ENCODE measurements at regions not wholly inside any gene's neighbourhood (a gene's known extent, or its start where the extent isn't known, plus 50 kb on each side); places are given as distances from the start of the nearest gene placed in this dataset.
"Not testable (repeated sequence)": the region's sequence is repeated elsewhere in the genome, so short reads cannot be mapped to it uniquely, and the experiment has no call there.

- DNase-seq (ENCODE audit: low read depth, low spot score), result peak; percentile 93
Measured at GRCh38 chr2:65576861-65577601, 144.6 kb upstream of the SPRED2 start.

- DNase-seq (ENCODE audit: low read depth, low spot score), result no peak
Measured at GRCh38 chr2:65576278-65576677, 143.9 kb upstream of the SPRED2 start.

GRCh38 chr2:65574993-65575392 lies 142.6 kb upstream of the SPRED2 start:
- DNase-seq (ENCODE audit: low read depth, low spot score), result no peak

DNA sequence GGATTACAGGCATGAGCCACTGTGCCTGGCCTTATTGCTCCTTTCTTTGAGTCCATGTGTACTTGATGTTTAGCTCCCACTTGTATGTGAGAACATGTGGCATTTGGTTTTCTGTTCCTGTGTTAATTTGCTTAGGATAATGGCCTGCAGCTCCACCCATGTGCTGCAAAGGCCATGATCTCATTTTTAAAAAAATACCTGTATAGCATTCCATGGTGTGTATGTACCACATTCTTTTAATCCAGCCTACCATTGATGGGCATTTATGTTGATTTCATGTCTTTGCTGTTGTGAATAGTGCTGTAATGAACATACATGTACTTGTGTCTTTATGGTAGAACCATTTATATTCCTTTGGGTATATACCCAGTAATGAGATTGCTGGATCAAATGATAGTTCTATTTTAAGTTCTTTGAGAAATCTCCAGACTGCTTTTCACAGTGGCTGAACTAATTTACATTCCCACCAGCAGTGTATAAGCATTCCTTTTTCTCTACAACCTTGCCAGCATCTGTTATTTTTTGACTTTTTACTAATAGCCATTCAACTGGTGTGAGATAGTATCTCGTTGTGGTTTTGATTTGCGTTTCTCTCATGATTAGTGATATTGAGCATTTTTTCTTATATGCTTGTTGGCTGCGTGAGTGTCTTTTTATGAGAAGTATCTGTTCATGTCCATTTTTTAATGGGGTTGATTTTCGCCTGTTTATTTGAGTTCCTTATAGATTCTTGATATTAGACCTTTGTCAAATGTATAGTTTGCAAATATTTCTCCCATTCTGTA lies 136.4 kb upstream of the SPRED2 start:
- not testable (repeated sequence) for DNase-seq (ENCODE audit: low read depth, low spot score)

- peak; percentile 43 for DNase-seq (ENCODE audit: low read depth, low spot score)
Measured at GRCh38 chr2:65566617-65567016, 134.2 kb upstream of the SPRED2 start.

DNA sequence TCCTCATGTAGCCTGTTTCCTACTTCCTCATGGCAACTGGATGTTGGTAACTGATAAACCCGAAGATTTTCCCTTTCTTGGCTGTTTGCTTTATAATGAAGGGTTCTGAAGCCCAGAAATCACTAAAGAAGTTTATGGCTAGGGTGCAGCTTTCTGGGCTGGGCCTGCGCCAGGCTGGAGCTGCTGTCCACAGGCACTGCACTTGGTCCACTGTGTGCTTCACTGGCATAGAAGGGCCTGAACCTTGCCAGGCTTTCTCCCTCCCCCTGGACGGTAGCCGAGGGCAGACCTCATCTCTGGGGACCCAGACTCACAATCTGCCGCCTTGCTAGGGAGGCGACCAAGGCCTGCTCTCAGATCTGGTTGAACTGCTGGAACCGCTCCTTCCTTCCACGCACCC lies 133.3 kb upstream of the SPRED2 start:
- DNase-seq (ENCODE audit: low read depth, low spot score), result no peak

- no peak for DNase-seq (ENCODE audit: low read depth, low spot score)
Measured at GRCh38 chr2:65564299-65564698, 131.9 kb upstream of the SPRED2 start.

DNA sequence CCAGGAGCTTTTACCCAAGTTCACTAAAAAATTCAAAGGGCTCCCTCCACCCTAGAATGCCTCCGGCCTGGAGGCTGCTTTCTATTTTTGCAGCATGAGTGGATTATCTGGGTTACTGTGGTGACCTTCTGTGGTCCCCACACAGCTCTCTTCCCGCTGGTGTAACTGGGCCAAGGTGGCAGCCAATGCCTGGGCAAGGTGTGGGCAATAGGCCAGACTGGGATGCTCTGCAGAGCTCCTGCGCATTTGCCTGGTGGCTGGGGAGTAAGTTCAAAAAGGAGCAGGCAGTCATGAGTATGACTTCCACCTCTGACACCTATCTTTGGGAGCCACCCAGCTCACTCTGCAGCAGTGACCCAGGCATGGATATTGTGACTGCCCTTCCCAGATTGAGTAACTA lies 130.5 kb upstream of the SPRED2 start:
- DNase-seq (ENCODE audit: low read depth, low spot score), result no peak

- no peak for DNase-seq (ENCODE audit: low read depth, low spot score)
Measured at GRCh38 chr2:65558743-65559142, 126.3 kb upstream of the SPRED2 start.

- DNase-seq (ENCODE audit: low read depth, low spot score), result no peak
Measured at GRCh38 chr2:65557616-65558573, 125.5 kb upstream of the SPRED2 start.

- no peak for DNase-seq (ENCODE audit: low read depth, low spot score)
Measured at GRCh38 chr2:65554765-65555591, 122.6 kb upstream of the SPRED2 start.

DNA sequence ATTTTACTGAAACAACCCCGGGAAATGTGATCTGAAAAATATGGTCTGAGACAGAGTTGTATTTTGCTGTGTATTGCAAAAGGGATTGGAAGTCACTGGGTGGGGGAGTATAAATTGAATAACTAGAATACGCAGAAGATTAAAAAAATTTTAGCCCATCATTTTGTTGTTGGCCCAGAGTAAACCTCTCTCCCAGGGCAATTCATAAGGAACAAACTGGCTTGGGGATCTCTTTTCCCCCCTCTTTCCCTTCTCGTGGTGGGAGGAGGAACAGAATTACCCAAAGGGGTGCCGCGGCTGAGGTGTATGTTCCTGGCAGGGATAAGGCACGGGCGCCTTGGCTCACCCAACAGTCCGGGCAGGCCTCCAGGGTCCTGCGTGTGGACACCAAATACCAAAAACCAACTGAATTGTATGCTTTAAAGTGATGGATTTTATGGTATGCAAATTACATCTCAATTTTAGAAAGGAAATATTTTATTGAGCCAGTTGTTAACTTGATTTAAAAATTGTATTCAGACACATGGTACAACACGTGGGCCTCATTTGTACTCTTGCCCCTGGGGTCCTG lies 121.2 kb upstream of the SPRED2 start:
- DNase-seq (ENCODE audit: low read depth, low spot score), result peak; percentile 55

GRCh38 chr2:65551528-65551927 lies 119.1 kb upstream of the SPRED2 start:
- DNase-seq (ENCODE audit: low read depth, low spot score), result no peak

DNA sequence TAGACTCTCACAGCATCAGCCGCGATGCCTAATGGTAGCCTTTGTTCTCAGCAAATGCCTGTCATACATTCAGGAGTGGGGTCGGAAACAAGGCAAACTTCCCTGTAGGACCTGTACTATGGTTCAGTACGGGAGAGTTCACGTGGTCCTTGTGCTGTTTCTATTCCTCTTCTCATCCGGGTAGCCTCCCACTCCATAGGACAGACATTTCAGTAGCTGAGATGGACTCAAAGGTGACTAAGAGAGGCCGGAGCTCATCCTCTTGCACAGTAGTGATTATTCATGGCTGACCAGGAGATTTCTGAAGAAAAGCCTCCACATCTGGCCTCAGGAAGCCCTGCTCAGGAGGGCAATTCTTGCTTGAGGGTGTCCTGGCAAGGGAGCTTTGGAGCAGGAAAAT lies 117.8 kb upstream of the SPRED2 start:
- DNase-seq (ENCODE audit: low read depth, low spot score), result no peak

GRCh38 chr2:65549631-65550030 lies 117.2 kb upstream of the SPRED2 start:
- no peak for DNase-seq (ENCODE audit: low read depth, low spot score)

GRCh38 chr2:65549257-65549627 lies 116.8 kb upstream of the SPRED2 start:
- DNase-seq (ENCODE audit: low read depth, low spot score), result no peak

DNA sequence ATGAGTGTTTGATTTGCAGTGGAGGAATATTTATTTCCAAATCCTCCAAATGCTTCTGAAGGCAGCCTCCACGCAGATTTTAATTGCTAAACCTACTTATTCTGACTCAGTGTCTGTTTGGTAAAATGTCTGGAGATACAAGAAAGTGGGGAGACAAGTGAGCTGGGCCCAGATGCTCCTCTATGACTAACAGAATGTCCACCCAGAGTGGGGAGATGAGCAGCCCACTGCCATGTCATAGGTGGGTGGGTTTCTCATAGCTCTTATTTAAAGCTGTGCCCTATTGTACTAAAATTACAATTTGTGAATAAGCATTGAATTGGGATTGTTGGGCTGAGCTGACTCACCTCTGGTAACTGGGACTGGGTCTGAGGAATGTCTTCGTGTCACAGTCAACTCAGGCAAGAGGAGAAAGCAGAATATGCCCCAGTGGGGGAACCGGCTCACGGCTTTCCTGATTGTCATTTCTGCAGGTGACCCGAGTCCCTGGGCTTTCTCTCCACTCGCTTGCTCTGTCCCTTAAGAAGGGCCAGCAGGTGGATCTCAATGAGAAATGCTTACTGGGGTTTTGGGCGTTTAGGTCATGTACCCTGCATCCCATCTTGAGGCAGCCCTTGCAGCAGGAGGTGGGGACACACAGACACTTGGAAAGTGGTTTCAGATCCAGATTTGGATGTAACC lies 116.3 kb upstream of the SPRED2 start:
- peak; percentile 35 for DNase-seq (ENCODE audit: low read depth, low spot score)

DNA sequence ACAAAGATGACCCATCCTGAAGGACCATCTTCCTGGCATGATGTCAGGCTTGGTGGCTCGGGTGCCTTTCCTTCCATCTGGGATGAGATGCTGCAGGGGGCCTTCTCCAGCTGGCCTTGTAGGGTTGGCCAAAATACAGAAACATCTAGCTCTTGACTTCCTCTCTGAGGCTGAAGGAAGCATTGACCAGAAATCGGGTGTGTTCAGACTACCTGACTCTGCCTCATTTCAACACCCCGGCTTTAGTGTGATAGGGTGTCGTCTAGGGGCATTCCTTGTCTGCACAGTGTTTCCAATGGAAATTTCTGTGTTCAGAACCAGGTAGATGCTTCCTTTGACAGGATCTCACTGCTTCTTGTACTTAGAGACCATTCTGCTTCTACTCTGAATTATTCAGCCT lies 115.7 kb upstream of the SPRED2 start:
- no peak for DNase-seq (ENCODE audit: low read depth, low spot score)

GRCh38 chr2:65545837-65546805 lies 113.7 kb upstream of the SPRED2 start:
- DNase-seq (ENCODE audit: low read depth, low spot score), result peak; percentile 26
